ENCODE measurements at regions not wholly inside any gene's neighbourhood (a gene's known extent, or its start where the extent isn't known, plus 50 kb on each side); places are given as distances from the start of the nearest gene placed in this dataset.
"Not testable (repeated sequence)": the region's sequence is repeated elsewhere in the genome, so short reads cannot be mapped to it uniquely, and the experiment has no call there.

- Histone ChIP-seq H3K4me3 (no peak overlapping the region), H3K36me3 (no peaks in the 10 kb centered on the region), H3K27ac (no peak overlapping the region), H3K27me3 (ENCODE audit: low read depth) (no peaks in the 10 kb centered on the region), H3K4me1 (no peaks in the 10 kb centered on the region), H3K9me3 (no peaks in the 10 kb centered on the region)
- no peak for ATAC-seq
- no peak for TF ChIP-seq CTCF (IDR thresholded peaks at IDR 0.05)
- DNase-seq: no peak
- intact Hi-C loops (cut with DNase I): no loop called here
Measured at GRCh38 chr3:5580826-5581225, 393.3 kb downstream of the EDEM1 start.

- TF ChIP-seq CTCF (IDR thresholded peaks at IDR 0.05): no peak
- ATAC-seq: no peak
- Histone ChIP-seq H3K4me3 (no peak overlapping the region), H3K4me1 (no peaks in the 10 kb centered on the region), H3K9me3 (no peaks in the 10 kb centered on the region), H3K27ac (no peak overlapping the region), H3K27me3 (ENCODE audit: low read depth) (no peaks in the 10 kb centered on the region), H3K36me3 (no peaks in the 10 kb centered on the region)
- DNase-seq: no peak
- intact Hi-C loops (cut with DNase I): no loop called here
Measured at GRCh38 chr3:5581743-5582142, 394.2 kb downstream of the EDEM1 start.

- TF ChIP-seq CTCF (IDR thresholded peaks at IDR 0.05): no peak
- H3K27me3 ChIP-seq (ENCODE audit: low read depth): no peaks in the 10 kb centered on the region
- no peak for DNase-seq
- H3K4me1 ChIP-seq: no peaks in the 10 kb centered on the region
- ATAC-seq: no peak
- intact Hi-C loops (cut with DNase I): no loop called here
- no peak overlapping the region for H3K27ac ChIP-seq
- no peak overlapping the region for H3K4me3 ChIP-seq
- H3K36me3 ChIP-seq: no peaks in the 10 kb centered on the region
- no peaks in the 10 kb centered on the region for H3K9me3 ChIP-seq
Measured at GRCh38 chr3:5583920-5584319, 396.4 kb downstream of the EDEM1 start.

- H3K27ac ChIP-seq: no peak overlapping the region
- intact Hi-C loops (cut with DNase I): no loop called here
- H3K27me3 ChIP-seq (ENCODE audit: low read depth): no peaks in the 10 kb centered on the region
- no peaks in the 10 kb centered on the region for H3K9me3 ChIP-seq
- no peak for TF ChIP-seq CTCF (IDR thresholded peaks at IDR 0.05)
- H3K4me3 ChIP-seq: no peak overlapping the region
- H3K4me1 ChIP-seq: no peaks in the 10 kb centered on the region
- no peaks in the 10 kb centered on the region for H3K36me3 ChIP-seq
- ATAC-seq: no peak
- DNase-seq: no peak
Measured at GRCh38 chr3:5585085-5585484, 397.6 kb downstream of the EDEM1 start.

GRCh38 chr3:5606884-5607472, 419.5 kb downstream of the EDEM1 start:
- peaks cover 2% of the 10 kb centered on the region for H3K9me3 ChIP-seq
- no peak overlapping the region for H3K4me3 ChIP-seq
- TF ChIP-seq CTCF (IDR thresholded peaks at IDR 0.05): no peak
- no peaks in the 10 kb centered on the region for H3K36me3 ChIP-seq
- no peak for DNase-seq
- no peaks in the 10 kb centered on the region for H3K27me3 ChIP-seq (ENCODE audit: low read depth)
- no peaks in the 10 kb centered on the region for H3K4me1 ChIP-seq
- ATAC-seq: no peak
- intact Hi-C loops (cut with DNase I): no loop called here
- H3K27ac ChIP-seq: no peak overlapping the region

- no peaks in the 10 kb centered on the region for H3K36me3 ChIP-seq
- H3K4me3 ChIP-seq: no peak overlapping the region
- DNase-seq (no peak), ATAC-seq (no peak)
- H3K27ac ChIP-seq: no peak overlapping the region
- intact Hi-C loops (cut with DNase I): no loop called here
- TF ChIP-seq CTCF (IDR thresholded peaks at IDR 0.05): no peak
- H3K4me1 ChIP-seq: no peaks in the 10 kb centered on the region
- H3K9me3 ChIP-seq: no peaks in the 10 kb centered on the region
- H3K27me3 ChIP-seq (ENCODE audit: low read depth): no peaks in the 10 kb centered on the region
Measured at GRCh38 chr3:5607581-5607980, 420.1 kb downstream of the EDEM1 start.

GRCh38 chr3:5608971-5609370, 421.5 kb downstream of the EDEM1 start:
- ATAC-seq; H3K27me3 ChIP-seq (ENCODE audit: low read depth): not testable (repeated sequence)

More at GRCh38 chr3:5608971-5609370, 421.5 kb downstream of the EDEM1 start:
- H3K4me1 ChIP-seq; H3K9me3 ChIP-seq; intact Hi-C loops (cut with DNase I); H3K27ac ChIP-seq; H3K4me3 ChIP-seq; DNase-seq; H3K36me3 ChIP-seq: not testable (repeated sequence)
